ENCODE measurements at regions not wholly inside any gene's neighbourhood (a gene's known extent, or its start where the extent isn't known, plus 50 kb on each side); places are given as distances from the start of the nearest gene placed in this dataset.

DNA sequence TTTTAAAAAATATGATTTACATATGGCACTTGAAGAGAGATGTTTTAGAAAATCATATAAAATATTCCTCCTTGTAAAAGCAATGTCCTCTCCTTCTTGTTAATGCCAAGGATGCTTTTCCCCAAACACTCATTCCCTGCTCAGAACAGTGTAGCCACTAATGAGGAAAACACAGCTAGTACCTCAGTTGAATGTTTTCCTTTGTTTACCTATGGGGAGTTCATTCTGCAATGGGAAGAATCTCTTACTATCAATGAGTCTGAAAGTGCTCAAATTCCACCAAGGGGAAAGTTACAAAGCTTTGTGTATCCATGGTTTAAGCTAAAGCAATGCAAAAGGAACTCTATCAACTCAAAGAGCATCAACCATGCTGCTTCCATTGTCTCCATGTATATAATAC is 221.9 kb upstream of the ADGRL2 start:
- TF ChIP-seq, protein P1, sequence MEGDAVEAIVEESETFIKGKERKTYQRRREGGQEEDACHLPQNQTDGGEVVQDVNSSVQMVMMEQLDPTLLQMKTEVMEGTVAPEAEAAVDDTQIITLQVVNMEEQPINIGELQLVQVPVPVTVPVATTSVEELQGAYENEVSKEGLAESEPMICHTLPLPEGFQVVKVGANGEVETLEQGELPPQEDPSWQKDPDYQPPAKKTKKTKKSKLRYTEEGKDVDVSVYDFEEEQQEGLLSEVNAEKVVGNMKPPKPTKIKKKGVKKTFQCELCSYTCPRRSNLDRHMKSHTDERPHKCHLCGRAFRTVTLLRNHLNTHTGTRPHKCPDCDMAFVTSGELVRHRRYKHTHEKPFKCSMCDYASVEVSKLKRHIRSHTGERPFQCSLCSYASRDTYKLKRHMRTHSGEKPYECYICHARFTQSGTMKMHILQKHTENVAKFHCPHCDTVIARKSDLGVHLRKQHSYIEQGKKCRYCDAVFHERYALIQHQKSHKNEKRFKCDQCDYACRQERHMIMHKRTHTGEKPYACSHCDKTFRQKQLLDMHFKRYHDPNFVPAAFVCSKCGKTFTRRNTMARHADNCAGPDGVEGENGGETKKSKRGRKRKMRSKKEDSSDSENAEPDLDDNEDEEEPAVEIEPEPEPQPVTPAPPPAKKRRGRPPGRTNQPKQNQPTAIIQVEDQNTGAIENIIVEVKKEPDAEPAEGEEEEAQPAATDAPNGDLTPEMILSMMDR (IDR thresholded peaks at IDR 0.05), result no peak
- TF ChIP-seq ZFX (IDR thresholded peaks at IDR 0.05; ENCODE audit: borderline replicate concordance), result no peak
- no peak overlapping the region for H3K27ac ChIP-seq

DNA sequence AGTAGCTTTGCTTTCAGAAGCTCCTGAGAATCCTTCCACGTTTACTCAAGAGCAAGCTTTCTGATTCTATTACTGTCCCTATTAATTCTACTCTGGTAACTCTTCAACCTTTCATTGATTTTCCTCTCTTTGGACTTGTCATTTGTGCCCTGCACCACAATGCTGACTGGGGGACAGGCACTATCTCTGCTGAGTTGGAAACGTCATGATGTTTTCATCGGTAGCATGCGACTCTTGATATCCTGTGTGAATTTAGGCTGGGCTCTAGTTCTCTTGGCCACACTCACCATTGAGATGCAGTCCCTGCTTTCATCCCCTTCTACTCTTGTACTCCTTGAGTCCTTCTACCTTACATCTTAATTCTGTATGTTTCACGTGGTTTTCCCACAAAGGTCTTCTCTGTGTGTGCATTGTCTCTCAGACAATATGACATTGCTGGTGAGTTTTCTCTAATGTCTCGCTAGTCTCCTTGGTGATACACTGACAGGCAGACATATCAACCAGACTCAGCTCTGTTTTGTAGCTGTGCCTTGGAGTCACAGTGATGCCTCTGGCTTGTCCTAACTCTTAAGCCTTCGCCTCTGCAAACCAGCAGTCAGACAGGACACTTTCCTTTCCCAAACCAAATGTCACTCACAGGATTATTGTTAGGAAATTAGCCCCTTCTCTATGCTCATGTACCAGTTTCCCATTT is 223.6 kb upstream of the ADGRL2 start:
- no peak for TF ChIP-seq ZFX (IDR thresholded peaks at IDR 0.05; ENCODE audit: borderline replicate concordance)
- TF ChIP-seq, protein P1 (IDR thresholded peaks at IDR 0.05), result no peak
- H3K27ac ChIP-seq, result no peak overlapping the region

DNA sequence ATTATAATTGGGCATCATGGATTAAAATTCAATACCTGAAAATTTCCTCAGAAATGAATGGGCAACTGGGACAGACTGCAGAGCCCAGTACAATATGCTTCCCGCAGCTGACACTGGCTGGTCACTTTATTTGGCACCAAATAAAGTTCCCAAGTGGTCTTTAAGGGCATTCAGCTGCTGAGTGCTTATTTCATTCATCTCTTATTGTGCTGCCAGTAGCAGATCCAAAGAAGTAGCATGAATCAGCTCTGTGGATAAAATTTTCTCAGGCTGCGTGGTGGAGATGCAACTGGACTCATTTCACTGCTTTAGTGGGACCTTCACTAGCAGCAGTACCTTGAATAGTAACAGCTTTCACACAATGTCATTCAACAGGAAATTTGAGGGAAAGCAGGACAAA is 226.3 kb upstream of the ADGRL2 start:
- no peak overlapping the region for H3K27ac ChIP-seq
- TF ChIP-seq, protein P1 (IDR thresholded peaks at IDR 0.05), result no peak
- TF ChIP-seq ZFX (IDR thresholded peaks at IDR 0.05; ENCODE audit: borderline replicate concordance), result no peak

DNA sequence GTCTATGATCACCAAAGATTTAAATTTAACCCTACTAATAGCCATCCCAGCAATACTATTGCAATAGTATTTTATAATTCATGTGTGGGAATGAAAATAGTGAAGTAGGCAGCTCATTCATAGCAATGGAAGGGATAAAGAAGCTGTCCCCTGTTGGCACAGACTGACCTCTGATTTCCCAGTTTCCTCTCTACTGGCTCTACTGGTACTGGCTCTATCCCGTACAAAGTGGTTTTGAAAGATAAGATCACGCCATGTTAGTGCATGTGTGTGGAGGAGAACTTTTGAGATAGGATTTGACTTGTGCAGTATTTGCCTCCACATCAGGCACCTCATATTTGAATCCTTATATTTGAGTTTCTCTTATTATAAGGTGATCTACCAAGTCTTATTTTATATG is 227.3 kb upstream of the ADGRL2 start:
- no peak for TF ChIP-seq ZFX (IDR thresholded peaks at IDR 0.05; ENCODE audit: borderline replicate concordance)
- TF ChIP-seq, protein P1 (IDR thresholded peaks at IDR 0.05), result no peak
- H3K27ac ChIP-seq, result no peak overlapping the region

DNA sequence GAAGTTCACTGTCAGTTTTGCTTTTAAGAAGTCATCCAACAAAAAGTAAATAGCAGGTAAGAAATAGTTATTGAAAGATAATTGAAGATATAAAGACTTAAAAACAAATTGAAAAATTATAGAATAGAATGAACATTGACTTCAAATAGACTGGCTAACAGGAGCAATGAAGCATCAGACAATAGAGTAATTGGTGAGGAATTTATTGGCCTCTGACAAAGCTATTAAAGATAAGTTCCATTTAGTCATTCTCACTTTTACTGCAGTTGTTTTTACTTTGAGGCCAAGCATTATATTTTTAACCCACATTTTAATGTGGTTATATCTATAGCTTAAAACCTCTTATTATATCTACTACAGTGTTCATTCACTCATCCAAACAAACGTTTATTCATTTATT is 228.8 kb upstream of the ADGRL2 start:
- TF ChIP-seq ZFX (IDR thresholded peaks at IDR 0.05; ENCODE audit: borderline replicate concordance), result no peak
- TF ChIP-seq, protein P1 (IDR thresholded peaks at IDR 0.05), result no peak
- no peak overlapping the region for H3K27ac ChIP-seq

DNA sequence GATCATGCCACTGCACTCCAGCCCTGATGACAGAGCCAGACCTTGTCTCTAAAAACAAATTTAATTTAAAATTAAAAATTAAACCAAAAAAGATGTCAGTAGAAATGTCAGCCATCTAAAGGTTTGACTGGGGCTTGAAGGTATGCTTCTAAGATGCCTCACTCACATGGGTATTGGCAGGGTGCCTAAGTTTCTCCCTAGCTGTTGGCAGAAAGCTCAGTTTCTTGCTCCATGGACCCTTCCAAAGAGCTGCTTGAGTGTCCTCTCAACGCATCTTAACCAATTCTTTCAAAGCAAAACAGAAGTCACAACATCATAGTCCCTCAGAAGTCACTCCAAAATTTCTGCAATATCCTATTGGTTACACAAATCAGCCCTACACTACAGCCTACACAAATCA is 231.0 kb upstream of the ADGRL2 start:
- TF ChIP-seq, protein P1 (IDR thresholded peaks at IDR 0.05), result no peak
- TF ChIP-seq ZFX (IDR thresholded peaks at IDR 0.05; ENCODE audit: borderline replicate concordance), result no peak
- no peak overlapping the region for H3K27ac ChIP-seq

DNA sequence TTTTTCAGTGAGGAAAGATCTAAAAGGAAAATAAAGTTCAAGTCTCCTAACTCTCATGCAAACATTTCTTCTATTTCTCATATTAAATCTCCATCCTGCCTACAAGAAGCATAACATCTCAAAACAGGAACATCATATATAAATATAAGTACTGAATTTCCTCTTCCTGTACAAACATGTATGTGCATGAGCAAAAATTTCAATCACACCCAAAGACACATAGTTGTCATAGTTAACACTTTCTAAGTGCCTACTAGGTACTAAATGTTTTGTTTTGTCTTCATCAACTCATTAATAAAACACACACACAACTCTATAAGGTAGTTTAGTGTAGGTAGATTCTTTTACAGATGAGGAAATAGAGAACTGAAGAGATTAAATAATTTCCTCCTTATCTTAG is 237.1 kb upstream of the ADGRL2 start:
- no peak for TF ChIP-seq ZFX (IDR thresholded peaks at IDR 0.05; ENCODE audit: borderline replicate concordance)
- TF ChIP-seq, protein P1 (IDR thresholded peaks at IDR 0.05), result no peak
- no peak overlapping the region for H3K27ac ChIP-seq
